ENCODE measurements at regions not wholly inside any gene's neighbourhood (a gene's known extent, or its start where the extent isn't known, plus 50 kb on each side); places are given as distances from the start of the nearest gene placed in this dataset.

GRCh38 chr4:144371485-144371884 is 231.0 kb upstream of the GYPA start:
- H3K9me3 ChIP-seq (ENCODE audit: control insufficient read depth, low read length) = no peaks in the 10 kb centered on the region
- H3K36me3 ChIP-seq (ENCODE audit: control insufficient read depth, insufficient read depth, low read length) = no peaks in the 10 kb centered on the region
- no peak overlapping the region for H3K4me3 ChIP-seq (ENCODE audit: extremely low read depth, insufficient read depth, low read length, poor library complexity, severe bottlenecking)
- no peak overlapping the region for H3K27ac ChIP-seq (ENCODE audit: low read depth, low read length, severe bottlenecking)
- H3K4me1 ChIP-seq (ENCODE audit: control insufficient read depth, insufficient read depth, low read length, poor library complexity, severe bottlenecking) = peaks cover 8% of the 10 kb centered on the region

GRCh38 chr4:144374065-144374464 is 233.5 kb upstream of the GYPA start:
- H3K4me1 ChIP-seq (ENCODE audit: control insufficient read depth, insufficient read depth, low read length, poor library complexity, severe bottlenecking) = peaks cover 8% of the 10 kb centered on the region
- 20 to 51% methylated on average over 1 to 4 of the region's 5 CpGs for WGBS, 2 experiments (ENCODE audit: insufficient coverage in 2 of 2)
- H3K9me3 ChIP-seq (ENCODE audit: control insufficient read depth, low read length) = no peaks in the 10 kb centered on the region
- H3K4me3 ChIP-seq (ENCODE audit: extremely low read depth, insufficient read depth, low read length, poor library complexity, severe bottlenecking) = no peak overlapping the region
- no peaks in the 10 kb centered on the region for H3K36me3 ChIP-seq (ENCODE audit: control insufficient read depth, insufficient read depth, low read length)
- no peak overlapping the region for H3K27ac ChIP-seq (ENCODE audit: low read depth, low read length, severe bottlenecking)

- no CpG with 5 or more reads among the region's 2 CpGs for WGBS, 2 experiments (ENCODE audit: insufficient coverage in 2 of 2)
- Histone ChIP-seq H3K27ac (ENCODE audit: low read depth, low read length, severe bottlenecking) (no peak overlapping the region), H3K36me3 (ENCODE audit: control insufficient read depth, insufficient read depth, low read length) (no peaks in the 10 kb centered on the region), H3K9me3 (ENCODE audit: control insufficient read depth, low read length) (no peaks in the 10 kb centered on the region), H3K4me1 (ENCODE audit: control insufficient read depth, insufficient read depth, low read length, poor library complexity, severe bottlenecking) (peaks cover 8% of the 10 kb centered on the region), H3K4me3 (ENCODE audit: extremely low read depth, insufficient read depth, low read length, poor library complexity, severe bottlenecking) (no peak overlapping the region)
Measured at GRCh38 chr4:144376866-144377265, 236.3 kb upstream of the GYPA start.

GRCh38 chr4:144384408-144384807 is 243.9 kb upstream of the GYPA start:
- no peaks in the 10 kb centered on the region for H3K4me1 ChIP-seq (ENCODE audit: control insufficient read depth, insufficient read depth, low read length, poor library complexity, severe bottlenecking)
- no peak overlapping the region for H3K27ac ChIP-seq (ENCODE audit: low read depth, low read length, severe bottlenecking)

GRCh38 chr4:144399927-144400326 is 246.0 kb upstream of the HHIP start:
- H3K27ac ChIP-seq (ENCODE audit: low read depth, low read length, severe bottlenecking) = no peak overlapping the region
- H3K36me3 ChIP-seq (ENCODE audit: control insufficient read depth, insufficient read depth, low read length) = no peaks in the 10 kb centered on the region
- WGBS, 2 experiments (ENCODE audit: insufficient coverage in 2 of 2) = 100% methylated on average over 1 of the region's 2 CpGs; no CpG with 5 or more reads in 1 of the 2 experiments
- no peak overlapping the region for H3K4me3 ChIP-seq (ENCODE audit: extremely low read depth, insufficient read depth, low read length, poor library complexity, severe bottlenecking)
- no peaks in the 10 kb centered on the region for H3K4me1 ChIP-seq (ENCODE audit: control insufficient read depth, insufficient read depth, low read length, poor library complexity, severe bottlenecking)
- H3K9me3 ChIP-seq (ENCODE audit: control insufficient read depth, low read length) = no peaks in the 10 kb centered on the region

More at GRCh38 chr4:144384408-144384807, 243.9 kb upstream of the GYPA start:
- no CpG with 5 or more reads among the region's 1 CpG for WGBS, 2 experiments (ENCODE audit: insufficient coverage in 2 of 2)
- Histone ChIP-seq H3K36me3 (ENCODE audit: control insufficient read depth, insufficient read depth, low read length) (no peaks in the 10 kb centered on the region), H3K4me3 (ENCODE audit: extremely low read depth, insufficient read depth, low read length, poor library complexity, severe bottlenecking) (no peak overlapping the region), H3K9me3 (ENCODE audit: control insufficient read depth, low read length) (peaks cover 7% of the 10 kb centered on the region)

- no peak overlapping the region for H3K4me3 ChIP-seq (ENCODE audit: extremely low read depth, insufficient read depth, low read length, poor library complexity, severe bottlenecking)
- no peak overlapping the region for H3K27ac ChIP-seq (ENCODE audit: low read depth, low read length, severe bottlenecking)
- H3K4me1 ChIP-seq (ENCODE audit: control insufficient read depth, insufficient read depth, low read length, poor library complexity, severe bottlenecking) = no peaks in the 10 kb centered on the region
- H3K9me3 ChIP-seq (ENCODE audit: control insufficient read depth, low read length) = no peaks in the 10 kb centered on the region
- no peaks in the 10 kb centered on the region for H3K36me3 ChIP-seq (ENCODE audit: control insufficient read depth, insufficient read depth, low read length)
- WGBS, 2 experiments (ENCODE audit: insufficient coverage in 2 of 2) = 71% methylated on average over 1 of the region's 2 CpGs; no CpG with 5 or more reads in 1 of the 2 experiments
Measured at GRCh38 chr4:144402176-144402575, 243.8 kb upstream of the HHIP start.

- WGBS, 2 experiments (ENCODE audit: insufficient coverage in 2 of 2) = no CpG with 5 or more reads among the region's 1 CpG
- Histone ChIP-seq H3K27ac (ENCODE audit: low read depth, low read length, severe bottlenecking) (no peak overlapping the region), H3K9me3 (ENCODE audit: control insufficient read depth, low read length) (no peaks in the 10 kb centered on the region), H3K36me3 (ENCODE audit: control insufficient read depth, insufficient read depth, low read length) (no peaks in the 10 kb centered on the region), H3K4me3 (ENCODE audit: extremely low read depth, insufficient read depth, low read length, poor library complexity, severe bottlenecking) (no peak overlapping the region), H3K4me1 (ENCODE audit: control insufficient read depth, insufficient read depth, low read length, poor library complexity, severe bottlenecking) (no peaks in the 10 kb centered on the region)
Measured at GRCh38 chr4:144402999-144403398, 243.0 kb upstream of the HHIP start.

GRCh38 chr4:144403893-144404292 is 242.1 kb upstream of the HHIP start:
- WGBS, 2 experiments (ENCODE audit: insufficient coverage in 2 of 2) = 100% methylated on average over 1 of the region's 1 CpG; no CpG with 5 or more reads in 1 of the 2 experiments
- H3K9me3 ChIP-seq (ENCODE audit: control insufficient read depth, low read length) = no peaks in the 10 kb centered on the region
- H3K4me3 ChIP-seq (ENCODE audit: extremely low read depth, insufficient read depth, low read length, poor library complexity, severe bottlenecking) = no peak overlapping the region
- H3K36me3 ChIP-seq (ENCODE audit: control insufficient read depth, insufficient read depth, low read length) = no peaks in the 10 kb centered on the region
- no peaks in the 10 kb centered on the region for H3K4me1 ChIP-seq (ENCODE audit: control insufficient read depth, insufficient read depth, low read length, poor library complexity, severe bottlenecking)
- no peak overlapping the region for H3K27ac ChIP-seq (ENCODE audit: low read depth, low read length, severe bottlenecking)

GRCh38 chr4:144409525-144409924 is 236.4 kb upstream of the HHIP start:
- WGBS, 2 experiments (ENCODE audit: insufficient coverage in 2 of 2) = no CpG with 5 or more reads among the region's 4 CpGs
- H3K4me3 ChIP-seq (ENCODE audit: extremely low read depth, insufficient read depth, low read length, poor library complexity, severe bottlenecking) = no peak overlapping the region
- H3K9me3 ChIP-seq (ENCODE audit: control insufficient read depth, low read length) = no peaks in the 10 kb centered on the region
- H3K27ac ChIP-seq (ENCODE audit: low read depth, low read length, severe bottlenecking) = no peak overlapping the region
- H3K4me1 ChIP-seq (ENCODE audit: control insufficient read depth, insufficient read depth, low read length, poor library complexity, severe bottlenecking) = no peaks in the 10 kb centered on the region
- H3K36me3 ChIP-seq (ENCODE audit: control insufficient read depth, insufficient read depth, low read length) = no peaks in the 10 kb centered on the region

GRCh38 chr4:144410230-144410783 is 235.6 kb upstream of the HHIP start:
- Histone ChIP-seq H3K36me3 (ENCODE audit: control insufficient read depth, insufficient read depth, low read length) (no peaks in the 10 kb centered on the region), H3K4me1 (ENCODE audit: control insufficient read depth, insufficient read depth, low read length, poor library complexity, severe bottlenecking) (no peaks in the 10 kb centered on the region)
- WGBS, 2 experiments (ENCODE audit: insufficient coverage in 2 of 2) = 92% methylated on average over 1 to 2 of the region's 2 CpGs

GRCh38 chr4:144411119-144411518 is 234.8 kb upstream of the HHIP start:
- H3K4me3 ChIP-seq (ENCODE audit: extremely low read depth, insufficient read depth, low read length, poor library complexity, severe bottlenecking) = no peak overlapping the region
- 100% methylated on average over 1 of the region's 1 CpG; no CpG with 5 or more reads in 1 of the 2 experiments for WGBS, 2 experiments (ENCODE audit: insufficient coverage in 2 of 2)
- no peaks in the 10 kb centered on the region for H3K4me1 ChIP-seq (ENCODE audit: control insufficient read depth, insufficient read depth, low read length, poor library complexity, severe bottlenecking)
- H3K36me3 ChIP-seq (ENCODE audit: control insufficient read depth, insufficient read depth, low read length) = no peaks in the 10 kb centered on the region
- no peaks in the 10 kb centered on the region for H3K9me3 ChIP-seq (ENCODE audit: control insufficient read depth, low read length)
- H3K27ac ChIP-seq (ENCODE audit: low read depth, low read length, severe bottlenecking) = no peak overlapping the region

More at GRCh38 chr4:144410230-144410783, 235.6 kb upstream of the HHIP start:
- Histone ChIP-seq H3K27ac (ENCODE audit: low read depth, low read length, severe bottlenecking) (no peak overlapping the region), H3K9me3 (ENCODE audit: control insufficient read depth, low read length) (no peaks in the 10 kb centered on the region), H3K4me3 (ENCODE audit: extremely low read depth, insufficient read depth, low read length, poor library complexity, severe bottlenecking) (no peak overlapping the region)

Data from mesodermal cell (in vitro differentiated cells).